RPMI7951 (cell line): ENCODE measurements at regions not wholly inside any gene's neighbourhood (a gene's known extent, or its start where the extent isn't known, plus 50 kb on each side); places are given as distances from the start of the nearest gene placed in this dataset.
A peak's percentile ranks its signal among the peaks of the same experiment; 100 is the strongest.

Experiments used
- DNase-seq: peaks from one replicate; pipeline ENCODE4 v3.0.0-alpha.2; 2012; ENCODE audit warnings: low read depth

- no peak for DNase-seq
Measured at GRCh38 chr1:234536741-234537140, 57.8 kb upstream of the TARBP1 start.

GRCh38 chr1:234535763-234536515, 57.0 kb upstream of the TARBP1 start:
- no peak for DNase-seq

GRCh38 chr1:234535218-234535617, 56.2 kb upstream of the TARBP1 start:
- no peak for DNase-seq

- peak; percentile 88 for DNase-seq
Measured at GRCh38 chr1:234533975-234534876, 55.2 kb upstream of the TARBP1 start.

GRCh38 chr1:234533034-234533891, 54.3 kb upstream of the TARBP1 start:
- DNase-seq: peak; percentile 63

GRCh38 chr1:234532503-234532922, 53.5 kb upstream of the TARBP1 start:
- no peak for DNase-seq

GRCh38 chr1:234531151-234531635, 52.2 kb upstream of the TARBP1 start:
- DNase-seq: no peak

- no peak for DNase-seq
Measured at GRCh38 chr1:234530672-234531071, 51.7 kb upstream of the TARBP1 start.

GRCh38 chr1:234529950-234530237, 50.9 kb upstream of the TARBP1 start:
- DNase-seq: peak; percentile 43

GRCh38 chr1:234529095-234529949, 50.3 kb upstream of the TARBP1 start:
- DNase-seq: no peak
